ENCODE measurements at regions not wholly inside any gene's neighbourhood (a gene's known extent, or its start where the extent isn't known, plus 50 kb on each side); places are given as distances from the start of the nearest gene placed in this dataset.

- H3K4me3 ChIP-seq (ENCODE audit: low read depth, low read length): no peak overlapping the region
- TF ChIP-seq CTCF (IDR thresholded peaks at IDR 0.05; ENCODE audit: insufficient read depth, low read length): no peak
- no peak for DNase-seq (ENCODE audit: low read depth)
Observed at GRCh38 chr6:15845492-15845891, 182.7 kb upstream of the DTNBP1 start.

DNA sequence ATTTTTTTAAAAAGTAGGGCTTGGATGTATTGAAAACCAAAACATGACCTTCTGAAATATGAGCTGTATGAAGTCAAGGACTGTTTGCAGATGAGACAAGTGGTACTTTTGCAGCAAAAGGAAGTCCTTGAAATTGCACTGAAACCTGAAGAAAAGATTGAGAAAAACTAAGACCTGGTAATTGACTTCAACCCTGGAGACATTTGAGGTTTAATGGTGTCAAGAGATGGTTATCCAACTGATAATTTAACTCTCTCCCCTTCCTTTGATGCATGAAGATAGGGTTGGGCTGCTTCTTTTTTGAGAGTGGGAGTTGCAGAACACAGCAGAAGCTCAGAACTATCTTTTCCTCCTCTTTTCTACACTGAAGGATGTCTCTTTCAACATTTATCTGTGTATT lies 180.9 kb upstream of the DTNBP1 start:
- no peak overlapping the region for H3K4me3 ChIP-seq (ENCODE audit: low read depth, low read length)
- DNase-seq (ENCODE audit: low read depth): no peak
- TF ChIP-seq CTCF (IDR thresholded peaks at IDR 0.05; ENCODE audit: insufficient read depth, low read length): no peak

- DNase-seq (ENCODE audit: low read depth): no peak
- TF ChIP-seq CTCF (IDR thresholded peaks at IDR 0.05; ENCODE audit: insufficient read depth, low read length): no peak
Observed at GRCh38 chr6:15843226-15843625, 180.4 kb upstream of the DTNBP1 start.

GRCh38 chr6:15842727-15843117 lies 179.9 kb upstream of the DTNBP1 start:
- H3K4me3 ChIP-seq (ENCODE audit: low read depth, low read length): no peak overlapping the region
- DNase-seq (ENCODE audit: low read depth): peak; percentile 49
- no peak for TF ChIP-seq CTCF (IDR thresholded peaks at IDR 0.05; ENCODE audit: insufficient read depth, low read length)

More at GRCh38 chr6:15843226-15843625, 180.4 kb upstream of the DTNBP1 start:
- H3K4me3 ChIP-seq (ENCODE audit: low read depth, low read length): no peak overlapping the region

GRCh38 chr6:15841937-15842726 lies 179.3 kb upstream of the DTNBP1 start:
- peak; percentile 15 for DNase-seq (ENCODE audit: low read depth)
- H3K4me3 ChIP-seq (ENCODE audit: low read depth, low read length): no peak overlapping the region

DNA sequence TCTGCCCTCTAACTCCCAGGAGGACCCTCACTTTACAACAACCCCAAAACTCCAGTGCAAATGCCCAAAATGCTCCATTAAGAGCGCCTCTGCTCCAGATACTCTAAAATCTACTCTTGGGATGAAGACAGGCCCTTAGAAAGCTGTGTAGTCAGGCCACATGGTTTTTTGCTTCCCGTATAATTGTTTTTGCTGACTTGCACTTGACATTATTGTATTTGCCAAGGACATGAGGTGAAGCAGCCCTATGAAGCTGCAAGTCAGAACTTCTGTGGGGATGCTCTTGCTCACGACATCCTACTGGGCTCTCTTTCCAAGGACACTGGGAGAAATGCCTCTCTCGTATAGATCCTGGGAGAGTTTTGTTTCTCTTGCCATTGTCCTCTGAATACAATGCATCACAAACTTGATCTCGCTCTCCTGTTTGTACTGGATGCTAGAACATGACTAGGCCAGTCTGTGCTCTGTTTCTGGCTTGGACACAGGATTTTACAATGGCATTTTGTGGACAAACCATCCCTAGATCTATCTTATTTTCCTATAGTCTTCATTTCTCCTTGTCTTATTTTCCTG lies 177.2 kb upstream of the DTNBP1 start:
- no peak overlapping the region for H3K4me3 ChIP-seq (ENCODE audit: low read depth, low read length)
- no peak for TF ChIP-seq CTCF (IDR thresholded peaks at IDR 0.05; ENCODE audit: insufficient read depth, low read length)
- no peak for DNase-seq (ENCODE audit: low read depth)

More at GRCh38 chr6:15841937-15842726, 179.3 kb upstream of the DTNBP1 start:
- no peak for TF ChIP-seq CTCF (IDR thresholded peaks at IDR 0.05; ENCODE audit: insufficient read depth, low read length)

Data from fibroblast of the aortic adventitia (primary cell).